ENCODE measurements at regions not wholly inside any gene's neighbourhood (a gene's known extent, or its start where the extent isn't known, plus 50 kb on each side); places are given as distances from the start of the nearest gene placed in this dataset.

GRCh38 chr3:15929944-15930571 is 132.3 kb upstream of the ANKRD28 start:
- H3K27ac ChIP-seq (ENCODE audit: control insufficient read depth, insufficient read depth, low read length): no peak overlapping the region
- no peaks in the 10 kb centered on the region for H3K9me1 ChIP-seq (ENCODE audit: control insufficient read depth, extremely low read depth, insufficient read depth, low read length)
- no peaks in the 10 kb centered on the region for H3K36me3 ChIP-seq (ENCODE audit: control insufficient read depth in 2 of 2, extremely low read depth in 1 of 2, insufficient read depth in 2 of 2, low read length in 2 of 2)
- H3K4me2 ChIP-seq (ENCODE audit: control insufficient read depth, extremely low read depth, insufficient read depth, low read depth, low read length): no peak overlapping the region
- H2AFZ ChIP-seq (ENCODE audit: control insufficient read depth, low read length): no peak overlapping the region
- no peak overlapping the region for H3K4me3 ChIP-seq (ENCODE audit: control insufficient read depth in 2 of 3, extremely low read depth in 1 of 3, insufficient read depth in 2 of 3, low read depth in 1 of 3, low read length in 3 of 3)
- no peaks in the 10 kb centered on the region for H3K4me1 ChIP-seq (ENCODE audit: control insufficient read depth, extremely low read depth, insufficient read depth, low read length)
- H3K27me3 ChIP-seq (ENCODE audit: control insufficient read depth, extremely low read depth, insufficient read depth, low read length): no peaks in the 10 kb centered on the region
- dilution Hi-C loops (cut with MboI; ENCODE audit: extremely low pct_ligation_motif_present, low sequenced_read_pairs): no loop called here
- no peaks in the 10 kb centered on the region for H4K20me1 ChIP-seq (ENCODE audit: control insufficient read depth, extremely low read depth, insufficient read depth, low read length)
- no peak overlapping the region for H3K9ac ChIP-seq (ENCODE audit: control insufficient read depth, extremely low read depth, insufficient read depth, low read length)
- no peak for FAIRE-seq
- H3K9me3 ChIP-seq (ENCODE audit: control insufficient read depth, low read depth, low read length): no peaks in the 10 kb centered on the region
- H3K79me2 ChIP-seq (ENCODE audit: control insufficient read depth, insufficient read depth, low read length): no peaks in the 10 kb centered on the region
- DNase-seq (ENCODE audit: low read depth, low spot score): no peak
- TF ChIP-seq CTCF (optimal IDR thresholded peaks at IDR 0.05 in 1 of 3, IDR thresholded peaks at IDR 0.05 in 1 of 3, conservative IDR thresholded peaks at IDR 0.05 in 1 of 3; ENCODE audit: extremely low read depth in 1 of 3, insufficient read depth in 2 of 3, low read length in 3 of 3) (no peak), EZH2 (IDR thresholded peaks at IDR 0.05; ENCODE audit: low read length) (no peak)

GRCh38 chr3:15932348-15933300 is 134.8 kb upstream of the ANKRD28 start:
- Histone ChIP-seq H2AFZ (ENCODE audit: control insufficient read depth, low read length) (no peak overlapping the region), H3K4me2 (ENCODE audit: control insufficient read depth, extremely low read depth, insufficient read depth, low read depth, low read length) (no peak overlapping the region), H3K9me3 (ENCODE audit: control insufficient read depth, low read depth, low read length) (no peaks in the 10 kb centered on the region), H3K27ac (ENCODE audit: control insufficient read depth, insufficient read depth, low read length) (no peak overlapping the region), H3K9me1 (ENCODE audit: control insufficient read depth, extremely low read depth, insufficient read depth, low read length) (no peaks in the 10 kb centered on the region), H3K36me3 (ENCODE audit: control insufficient read depth in 2 of 2, extremely low read depth in 1 of 2, insufficient read depth in 2 of 2, low read length in 2 of 2) (no peaks in the 10 kb centered on the region), H3K4me3 (ENCODE audit: control insufficient read depth in 2 of 3, extremely low read depth in 1 of 3, insufficient read depth in 2 of 3, low read depth in 1 of 3, low read length in 3 of 3) (no peak overlapping the region), H3K27me3 (ENCODE audit: control insufficient read depth, extremely low read depth, insufficient read depth, low read length) (no peaks in the 10 kb centered on the region), H3K79me2 (ENCODE audit: control insufficient read depth, insufficient read depth, low read length) (no peaks in the 10 kb centered on the region), H3K9ac (ENCODE audit: control insufficient read depth, extremely low read depth, insufficient read depth, low read length) (no peak overlapping the region), H4K20me1 (ENCODE audit: control insufficient read depth, extremely low read depth, insufficient read depth, low read length) (no peaks in the 10 kb centered on the region), H3K4me1 (ENCODE audit: control insufficient read depth, extremely low read depth, insufficient read depth, low read length) (no peaks in the 10 kb centered on the region)
- FAIRE-seq: no peak
- TF ChIP-seq CTCF (optimal IDR thresholded peaks at IDR 0.05 in 1 of 3, IDR thresholded peaks at IDR 0.05 in 1 of 3, conservative IDR thresholded peaks at IDR 0.05 in 1 of 3; ENCODE audit: extremely low read depth in 1 of 3, insufficient read depth in 2 of 3, low read length in 3 of 3): no peak
- no peak for TF ChIP-seq EZH2 (IDR thresholded peaks at IDR 0.05; ENCODE audit: low read length)
- no peak for DNase-seq (ENCODE audit: low read depth, low spot score)
- dilution Hi-C loops (cut with MboI; ENCODE audit: extremely low pct_ligation_motif_present, low sequenced_read_pairs): no loop called here

Data from keratinocyte (primary cell).